ENCODE measurements at regions not wholly inside any gene's neighbourhood (a gene's known extent, or its start where the extent isn't known, plus 50 kb on each side); places are given as distances from the start of the nearest gene placed in this dataset.
"Not testable (repeated sequence)": the region's sequence is repeated elsewhere in the genome, so short reads cannot be mapped to it uniquely, and the experiment has no call there.

- no peak for DNase-seq (ENCODE audit: low spot score)
Measured at GRCh38 chr4:131644619-131645018, 1504.5 kb upstream of the PCDH10 start.

- DNase-seq (ENCODE audit: low spot score): no peak
Measured at GRCh38 chr4:131649227-131649626, 1499.9 kb upstream of the PCDH10 start.

- no peak for DNase-seq (ENCODE audit: low spot score)
Measured at GRCh38 chr4:131650951-131651350, 1498.1 kb upstream of the PCDH10 start.

GRCh38 chr4:131683314-131683713 lies 1465.8 kb upstream of the PCDH10 start:
- not testable (repeated sequence) for DNase-seq (ENCODE audit: low spot score)

GRCh38 chr4:131721883-131722282 lies 1427.2 kb upstream of the PCDH10 start:
- no peak for DNase-seq (ENCODE audit: low spot score)

GRCh38 chr4:131723069-131723468 lies 1426.0 kb upstream of the PCDH10 start:
- not testable (repeated sequence) for DNase-seq (ENCODE audit: low spot score)

GRCh38 chr4:131724847-131725246 lies 1424.2 kb upstream of the PCDH10 start:
- DNase-seq (ENCODE audit: low spot score): peak; percentile 36

- not testable (repeated sequence) for DNase-seq (ENCODE audit: low spot score)
Measured at GRCh38 chr4:131725521-131725920, 1423.6 kb upstream of the PCDH10 start.

GRCh38 chr4:131726940-131727339 lies 1422.2 kb upstream of the PCDH10 start:
- not testable (repeated sequence) for DNase-seq (ENCODE audit: low spot score)

GRCh38 chr4:131727418-131727817 lies 1421.7 kb upstream of the PCDH10 start:
- DNase-seq (ENCODE audit: low spot score): not testable (repeated sequence)

GRCh38 chr4:131729205-131729604 lies 1419.9 kb upstream of the PCDH10 start:
- not testable (repeated sequence) for DNase-seq (ENCODE audit: low spot score)

- DNase-seq (ENCODE audit: low spot score): not testable (repeated sequence)
Measured at GRCh38 chr4:131729716-131730398, 1419.2 kb upstream of the PCDH10 start.

- not testable (repeated sequence) for DNase-seq (ENCODE audit: low spot score)
Measured at GRCh38 chr4:131730574-131730973, 1418.5 kb upstream of the PCDH10 start.

- DNase-seq (ENCODE audit: low spot score): not testable (repeated sequence)
Measured at GRCh38 chr4:131732034-131732630, 1417.0 kb upstream of the PCDH10 start.

GRCh38 chr4:131734321-131734720 lies 1414.8 kb upstream of the PCDH10 start:
- DNase-seq (ENCODE audit: low spot score): not testable (repeated sequence)

GRCh38 chr4:131734851-131735385 lies 1414.2 kb upstream of the PCDH10 start:
- DNase-seq (ENCODE audit: low spot score): not testable (repeated sequence)

GRCh38 chr4:131738991-131739390 lies 1410.1 kb upstream of the PCDH10 start:
- DNase-seq (ENCODE audit: low spot score): not testable (repeated sequence)

- not testable (repeated sequence) for DNase-seq (ENCODE audit: low spot score)
Measured at GRCh38 chr4:131741836-131742235, 1407.3 kb upstream of the PCDH10 start.

- DNase-seq (ENCODE audit: low spot score): not testable (repeated sequence)
Measured at GRCh38 chr4:131742536-131743205, 1406.4 kb upstream of the PCDH10 start.

GRCh38 chr4:131743348-131743747 lies 1405.7 kb upstream of the PCDH10 start:
- DNase-seq (ENCODE audit: low spot score): not testable (repeated sequence)

GRCh38 chr4:131747203-131747602 lies 1401.9 kb upstream of the PCDH10 start:
- not testable (repeated sequence) for DNase-seq (ENCODE audit: low spot score)

- DNase-seq (ENCODE audit: low spot score): not testable (repeated sequence)
Measured at GRCh38 chr4:131749224-131749623, 1399.9 kb upstream of the PCDH10 start.

- DNase-seq (ENCODE audit: low spot score): not testable (repeated sequence)
Measured at GRCh38 chr4:131750006-131750405, 1399.1 kb upstream of the PCDH10 start.
